Activated effector memory CD4-positive, alpha-beta T cell treated with anti-CD3 and anti-CD28 coated beads, Interleukin-2, amount 50 U/mL, for 16 hours (primary cell): ENCODE measurements at regions not wholly inside any gene's neighbourhood (a gene's known extent, or its start where the extent isn't known, plus 50 kb on each side); places are given as distances from the start of the nearest gene placed in this dataset.
"Not testable (repeated sequence)": the region's sequence is repeated elsewhere in the genome, so short reads cannot be mapped to it uniquely, and the experiment has no call there.

Experiments used
- DNase-seq: peaks from one replicate; pipeline ENCODE4 v3.0.0-alpha.2; 2020

DNA sequence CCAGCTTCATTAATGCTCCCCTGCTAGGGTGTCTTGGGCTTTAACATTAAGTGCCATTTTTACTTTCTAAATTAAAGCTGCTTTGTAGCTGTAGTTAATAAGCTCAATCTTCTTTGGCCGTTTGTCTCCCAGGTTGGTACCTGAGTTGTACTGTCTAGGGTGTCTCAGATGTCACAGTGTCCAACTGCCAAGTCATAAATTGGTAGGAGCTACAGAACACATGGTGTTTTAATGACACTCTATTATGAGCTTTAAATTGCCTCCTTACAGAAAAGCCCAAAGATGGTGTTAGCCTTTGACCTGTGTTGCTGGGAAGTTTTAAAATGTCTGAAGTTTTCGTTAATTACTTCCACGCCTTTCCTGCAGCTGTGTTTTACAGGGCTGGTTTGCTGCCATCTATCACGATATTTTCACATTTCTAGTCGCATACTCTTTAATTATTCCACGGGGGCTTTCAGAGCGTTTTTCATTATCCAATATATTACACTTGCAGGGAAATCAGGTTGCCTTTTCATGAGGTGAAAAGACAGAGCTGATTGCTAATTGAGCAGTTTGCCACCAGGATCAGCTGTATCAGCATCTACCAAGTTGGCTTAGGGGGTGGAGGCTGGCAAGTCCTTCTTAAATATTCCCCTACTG lies 247.8 kb upstream of the PLPP4 start:
- DNase-seq: no peak

DNA sequence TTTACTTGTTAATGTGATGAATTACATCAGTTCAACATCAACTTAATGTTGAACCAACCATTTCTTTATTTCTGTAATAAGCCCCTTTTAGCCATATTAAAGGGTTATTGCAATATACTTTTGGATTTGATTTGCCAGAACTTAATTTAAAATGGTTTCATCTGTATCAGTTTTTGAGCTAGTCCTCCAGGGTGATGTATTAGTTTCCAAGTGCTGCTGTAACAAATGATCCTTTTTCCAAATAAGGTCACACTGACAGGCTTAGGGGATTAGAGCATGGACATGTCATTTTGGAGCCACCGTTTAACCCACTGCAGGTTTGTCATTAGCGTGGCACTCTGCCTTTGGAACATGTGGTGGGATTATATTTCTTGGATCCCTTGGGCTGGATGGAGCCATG lies 244.8 kb upstream of the PLPP4 start:
- DNase-seq: no peak

GRCh38 chr10:120213283-120213682 lies 243.7 kb upstream of the PLPP4 start:
- not testable (repeated sequence) for DNase-seq

DNA sequence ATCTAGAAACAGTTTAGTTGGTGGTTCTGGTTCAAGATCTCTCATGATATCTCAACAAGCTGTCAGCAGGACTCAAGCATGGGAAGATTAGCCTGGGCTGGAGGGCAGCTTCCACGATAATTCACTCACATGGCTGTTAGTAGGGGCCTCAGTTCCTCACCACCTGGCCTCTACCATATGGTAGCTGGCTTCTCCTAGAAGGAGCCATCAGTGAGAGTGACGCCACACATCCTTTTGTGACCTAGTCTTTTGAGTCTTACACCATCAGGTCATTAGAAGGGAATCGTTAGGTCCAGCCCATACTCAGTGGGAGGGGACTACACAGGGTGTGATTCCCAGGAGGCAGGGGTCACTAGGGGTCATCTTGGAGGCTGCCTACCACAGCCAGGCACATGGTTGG lies 239.3 kb upstream of the PLPP4 start:
- no peak for DNase-seq

- DNase-seq: no peak
These were observed 235.0 kb upstream of the PLPP4 start for GRCh38 chr10:120221873-120222485.

- no peak for DNase-seq
These were observed 227.4 kb upstream of the PLPP4 start for GRCh38 chr10:120229641-120230040.

DNA sequence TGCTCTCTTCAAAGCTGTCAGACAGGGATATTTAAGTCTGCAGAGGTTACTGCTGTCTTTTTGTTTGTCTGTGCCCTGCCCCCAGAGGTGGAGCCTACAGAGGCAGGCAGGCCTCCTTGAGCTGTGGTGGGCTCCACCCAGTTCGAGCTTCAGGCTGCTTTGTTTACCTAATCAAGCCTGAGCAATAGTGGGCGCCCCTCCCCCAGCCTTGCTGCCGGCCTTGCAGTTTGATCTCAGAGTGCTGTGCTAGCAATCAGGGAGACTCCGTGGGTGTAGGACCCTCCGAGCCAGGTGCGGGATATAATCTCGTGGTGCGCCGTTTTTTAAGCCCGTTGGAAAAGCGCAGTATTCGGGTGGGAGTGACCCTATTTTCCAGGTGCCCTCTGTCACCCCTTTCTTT lies 217.3 kb upstream of the PLPP4 start:
- not testable (repeated sequence) for DNase-seq

GRCh38 chr10:120251821-120252442 lies 205.1 kb upstream of the PLPP4 start:
- no peak for DNase-seq

GRCh38 chr10:120253131-120253530 lies 203.9 kb upstream of the PLPP4 start:
- no peak for DNase-seq

GRCh38 chr10:120260456-120260855 lies 196.6 kb upstream of the PLPP4 start:
- no peak for DNase-seq

- DNase-seq: no peak
These were observed 194.0 kb upstream of the PLPP4 start for GRCh38 chr10:120262857-120263547.

- DNase-seq: no peak
These were observed 191.0 kb upstream of the PLPP4 start for GRCh38 chr10:120266022-120266421.

DNA sequence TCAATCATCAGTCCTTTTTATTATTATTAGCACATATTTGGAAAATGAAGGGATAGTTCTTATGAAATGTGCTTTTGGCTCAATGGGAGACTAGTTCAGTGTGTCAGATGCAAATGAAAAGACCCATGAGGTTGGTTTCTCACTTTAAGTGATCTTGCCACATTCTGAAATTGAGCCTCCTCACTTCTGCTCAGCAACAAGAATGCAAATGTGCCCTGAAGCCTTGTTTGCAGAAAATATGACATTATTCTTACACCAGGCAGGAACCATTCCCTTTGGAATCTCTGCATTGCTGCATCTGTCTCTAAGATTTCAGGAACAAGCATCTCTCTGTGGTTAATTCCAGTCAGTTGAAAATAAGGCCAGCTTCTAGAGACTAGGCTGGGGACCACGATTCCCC lies 186.1 kb upstream of the PLPP4 start:
- DNase-seq: no peak

- no peak for DNase-seq
These were observed 185.3 kb upstream of the PLPP4 start for GRCh38 chr10:120271696-120272095.

GRCh38 chr10:120272350-120272749 lies 184.7 kb upstream of the PLPP4 start:
- DNase-seq: no peak

- DNase-seq: no peak
These were observed 179.0 kb upstream of the PLPP4 start for GRCh38 chr10:120278069-120278468.

DNA sequence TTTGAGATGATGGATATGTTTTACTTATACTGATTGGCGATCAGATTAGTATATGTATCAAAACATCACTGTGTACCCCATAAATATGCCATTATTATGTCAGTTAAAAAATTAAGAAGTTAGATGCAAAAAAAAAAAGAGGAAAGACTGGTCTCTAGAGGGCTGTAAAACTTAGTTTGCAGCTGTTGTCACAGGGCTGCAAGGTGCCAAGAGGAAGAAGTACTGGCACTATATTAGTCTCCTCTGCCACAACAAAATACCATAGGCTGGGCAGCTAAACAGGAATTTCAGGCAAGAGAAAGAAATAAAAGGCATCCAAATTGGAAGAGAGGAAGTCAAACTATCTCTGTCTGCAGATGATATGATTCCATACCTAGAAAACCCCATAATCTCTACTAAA lies 177.8 kb upstream of the PLPP4 start:
- no peak for DNase-seq

- DNase-seq: no peak
These were observed 174.6 kb upstream of the PLPP4 start for GRCh38 chr10:120282421-120282820.

GRCh38 chr10:120282846-120283492 lies 174.1 kb upstream of the PLPP4 start:
- no peak for DNase-seq

GRCh38 chr10:120285408-120285807 lies 171.6 kb upstream of the PLPP4 start:
- no peak for DNase-seq

GRCh38 chr10:120286280-120286679 lies 170.7 kb upstream of the PLPP4 start:
- no peak for DNase-seq

- no peak for DNase-seq
These were observed 156.5 kb upstream of the PLPP4 start for GRCh38 chr10:120300513-120300912.

DNA sequence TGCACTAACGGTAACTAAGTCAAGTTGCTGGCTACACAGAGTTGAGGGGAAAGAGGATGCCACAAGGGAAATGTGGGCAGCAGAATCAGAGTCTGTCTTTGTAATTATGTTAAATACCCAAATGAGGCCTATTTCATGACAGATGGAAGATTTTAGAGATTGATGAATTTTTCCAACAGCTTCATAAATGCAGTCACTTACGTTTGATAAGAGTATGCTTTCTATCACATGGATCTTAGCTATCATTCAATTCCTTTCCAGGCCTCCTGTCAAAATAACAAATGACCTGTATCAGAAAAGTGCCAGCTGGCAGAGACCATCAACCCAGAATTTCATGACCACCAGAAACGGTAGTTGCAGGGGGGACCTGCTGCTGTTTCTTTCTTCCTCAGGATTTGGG lies 148.4 kb upstream of the PLPP4 start:
- no peak for DNase-seq
